ENCODE measurements at regions not wholly inside any gene's neighbourhood (a gene's known extent, or its start where the extent isn't known, plus 50 kb on each side); places are given as distances from the start of the nearest gene placed in this dataset.
"Not testable (repeated sequence)": the region's sequence is repeated elsewhere in the genome, so short reads cannot be mapped to it uniquely, and the experiment has no call there.

DNA sequence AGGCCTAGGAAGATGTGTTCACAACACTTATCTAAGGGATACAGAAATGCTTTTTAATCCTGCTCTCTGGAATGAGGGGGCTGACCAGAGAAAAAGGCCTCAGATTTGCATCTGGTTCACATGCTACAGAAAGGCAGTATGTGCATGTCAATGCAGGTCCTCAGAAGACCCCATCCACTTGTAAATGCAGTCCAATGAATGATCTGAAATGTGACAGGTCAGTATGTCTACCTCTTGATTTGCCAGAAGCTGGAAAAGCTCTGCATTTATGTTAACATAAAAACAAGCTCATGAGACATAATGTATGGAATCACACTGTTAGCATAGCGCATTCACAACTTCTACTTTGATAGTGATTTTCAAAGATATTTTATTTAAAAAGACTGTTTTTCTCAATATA is 367.4 kb upstream of the CHORDC1 start:
- no peak for DNase-seq

DNA sequence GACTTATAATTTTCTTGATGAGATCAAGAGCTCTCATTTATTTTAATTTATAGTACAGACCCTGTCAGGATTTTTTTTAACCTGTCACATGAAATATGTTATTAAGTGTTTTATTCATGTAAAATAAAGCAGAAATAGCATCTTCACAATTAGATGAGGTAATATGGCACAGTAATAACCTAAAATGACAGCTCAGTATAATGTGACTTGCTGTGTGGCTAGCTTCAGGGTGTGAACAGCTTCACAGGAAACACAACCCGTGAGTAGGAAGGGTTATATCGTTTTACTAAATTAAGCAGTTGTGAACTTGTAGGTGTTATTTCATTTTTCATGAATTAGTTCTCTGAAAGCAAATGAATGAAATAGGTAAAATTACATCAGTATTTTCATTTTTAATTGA is 366.9 kb upstream of the CHORDC1 start:
- no peak for DNase-seq

GRCh38 chr11:90587896-90588295 is 365.0 kb upstream of the CHORDC1 start:
- DNase-seq, result no peak

- no peak for DNase-seq
Measured at GRCh38 chr11:90585491-90585890, 362.6 kb upstream of the CHORDC1 start.

GRCh38 chr11:90582999-90583398 is 360.1 kb upstream of the CHORDC1 start:
- DNase-seq, result not testable (repeated sequence)

DNA sequence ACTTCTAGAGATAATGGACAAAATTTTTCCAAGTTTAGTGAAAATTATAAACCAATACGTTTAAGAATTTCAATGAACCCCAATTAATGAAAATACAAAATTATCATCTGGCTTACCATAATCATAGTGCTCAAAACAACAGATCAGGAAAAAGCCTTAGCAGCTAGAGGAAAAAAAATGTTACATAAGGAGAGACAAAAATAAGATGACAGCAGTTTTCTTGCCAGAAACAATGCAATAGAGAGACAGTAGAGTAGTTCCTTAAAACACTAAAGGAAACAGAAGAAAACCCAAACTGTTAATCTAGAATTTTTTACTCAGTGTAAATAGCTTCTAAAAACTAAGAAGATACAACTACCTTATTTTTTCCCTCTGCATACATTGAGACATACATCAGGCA is 341.7 kb upstream of the CHORDC1 start:
- DNase-seq, result no peak

GRCh38 chr11:90558328-90558865 is 335.5 kb upstream of the CHORDC1 start:
- DNase-seq, result no peak

DNA sequence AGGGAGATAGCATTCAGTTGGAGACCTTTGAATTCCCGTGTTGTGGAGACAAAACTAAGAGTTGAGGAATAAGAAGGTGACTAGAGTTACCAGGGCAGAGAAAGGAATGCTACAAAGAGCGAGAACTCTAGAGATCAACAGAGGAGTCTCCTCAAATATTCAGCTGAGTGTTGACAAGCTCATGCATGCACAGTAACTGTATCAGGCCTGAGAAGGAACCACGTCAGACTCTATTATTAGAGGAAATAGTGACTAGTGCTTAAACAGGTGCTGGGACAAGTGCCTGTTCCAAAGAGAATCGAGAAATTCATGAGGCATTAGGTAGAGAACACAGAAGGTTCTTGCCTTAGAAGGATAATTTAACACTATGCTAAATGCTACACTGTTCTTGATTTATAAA is 333.8 kb upstream of the CHORDC1 start:
- DNase-seq, result no peak

DNA sequence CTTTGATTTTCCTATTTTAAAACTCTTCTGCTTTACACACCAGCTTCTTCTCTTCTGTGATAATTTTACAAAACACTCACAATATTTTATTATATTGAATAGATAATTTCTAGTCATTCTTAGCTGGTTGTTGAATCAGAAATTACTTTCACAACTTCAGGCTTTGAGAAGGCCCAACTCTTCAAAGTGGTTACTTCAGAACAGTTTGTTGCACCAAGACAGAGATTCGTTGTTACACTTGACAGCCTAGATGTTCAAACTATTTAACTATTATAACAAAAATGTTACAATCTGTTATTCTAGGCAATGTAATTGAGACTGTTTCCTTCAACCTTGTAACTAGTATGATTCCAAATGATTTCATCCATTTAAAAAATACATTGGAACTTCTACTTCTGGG is 333.2 kb upstream of the CHORDC1 start:
- DNase-seq, result no peak

DNA sequence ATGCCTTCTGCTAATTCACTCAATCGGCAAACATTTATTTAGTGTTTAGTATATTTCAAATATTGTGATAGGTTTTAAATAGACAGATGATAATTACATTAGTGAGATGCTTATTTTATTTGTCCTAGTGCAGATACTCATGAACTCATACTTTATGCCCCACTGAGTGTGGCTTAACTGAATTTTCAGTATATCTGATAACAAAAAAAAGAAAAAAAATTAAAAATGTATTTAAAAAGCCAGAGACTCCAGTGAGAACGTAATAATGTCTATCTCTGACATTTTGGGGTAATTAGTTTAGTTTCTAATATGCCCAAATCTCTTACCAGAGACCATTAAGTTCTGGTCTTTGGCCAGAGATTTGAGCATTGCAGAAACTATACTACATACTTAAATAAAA is 332.6 kb upstream of the CHORDC1 start:
- no peak for DNase-seq

- no peak for DNase-seq
Measured at GRCh38 chr11:90542092-90542491, 319.2 kb upstream of the CHORDC1 start.

GRCh38 chr11:90536301-90536700 is 313.5 kb upstream of the CHORDC1 start:
- DNase-seq, result no peak

- DNase-seq, result no peak
Measured at GRCh38 chr11:90532125-90532524, 309.3 kb upstream of the CHORDC1 start.

DNA sequence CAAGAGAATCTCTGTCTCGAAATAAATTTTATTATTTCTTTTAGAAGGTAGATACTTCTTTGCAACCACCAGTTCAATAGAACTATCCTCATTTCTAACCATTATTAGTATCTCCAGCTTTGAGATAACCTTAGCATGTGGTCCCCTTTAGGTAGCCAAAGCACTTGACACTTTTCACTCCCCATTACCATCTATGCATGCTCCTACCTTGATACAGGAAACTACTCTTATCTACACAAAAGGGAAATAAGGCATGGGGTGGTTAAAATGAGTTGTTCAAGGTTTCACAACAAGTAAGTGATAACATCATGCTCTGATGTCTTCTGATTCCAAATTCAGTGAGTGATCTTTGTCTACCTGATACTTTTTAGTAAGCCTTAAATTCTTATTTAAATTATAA is 308.2 kb upstream of the CHORDC1 start:
- no peak for DNase-seq

- no peak for DNase-seq
Measured at GRCh38 chr11:90525962-90526361, 303.1 kb upstream of the CHORDC1 start.

DNA sequence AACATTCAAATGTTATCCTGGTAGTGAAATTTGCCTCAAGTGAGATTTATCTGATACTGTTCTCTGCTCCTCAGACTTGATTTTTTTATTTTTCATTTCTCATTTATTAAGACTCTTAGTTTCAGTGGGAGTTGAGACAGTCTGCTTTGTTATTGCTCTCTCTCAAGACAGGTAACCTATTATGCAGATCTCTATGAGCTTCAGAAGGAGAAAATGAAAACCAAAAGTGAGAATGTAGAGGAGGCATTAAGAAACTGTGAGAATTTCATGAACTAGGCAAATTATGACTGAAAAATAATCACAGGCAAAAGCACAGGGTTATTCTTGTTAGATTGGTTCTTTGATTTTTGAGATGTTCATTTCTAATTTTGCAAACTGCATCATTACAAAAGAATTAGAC is 290.0 kb upstream of the CHORDC1 start:
- no peak for DNase-seq

GRCh38 chr11:90510839-90511238 is 288.0 kb upstream of the CHORDC1 start:
- DNase-seq, result no peak

DNA sequence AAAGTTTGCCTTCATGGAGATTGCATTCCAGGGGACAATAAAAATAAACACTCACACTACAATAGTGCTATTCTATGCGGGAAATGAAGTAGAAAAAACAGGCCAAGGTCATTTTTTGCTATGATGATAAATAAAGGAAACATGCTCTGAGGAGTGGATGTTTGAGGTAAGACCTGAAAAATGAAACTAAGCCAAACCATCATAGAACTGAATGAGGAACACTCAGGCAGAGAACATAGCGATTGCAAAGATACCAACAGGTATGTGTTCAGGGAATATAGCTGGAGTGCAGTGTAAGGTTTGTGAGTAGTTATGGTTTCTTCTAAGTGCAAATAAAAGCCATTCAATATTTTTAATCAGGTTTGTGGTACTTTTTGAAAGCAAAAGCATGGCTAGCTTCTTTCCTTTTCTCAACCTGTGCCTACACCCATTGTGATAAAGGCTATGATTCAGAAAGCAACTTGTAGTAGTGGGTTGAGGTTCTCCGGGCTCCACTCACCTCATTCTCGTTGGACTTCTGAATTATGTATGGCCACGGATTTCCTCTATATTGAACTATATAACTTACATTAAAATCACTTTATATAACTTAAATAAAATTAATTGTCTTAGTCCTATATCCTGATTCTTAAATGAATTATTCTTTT is 278.2 kb upstream of the CHORDC1 start:
- no peak for DNase-seq

DNA sequence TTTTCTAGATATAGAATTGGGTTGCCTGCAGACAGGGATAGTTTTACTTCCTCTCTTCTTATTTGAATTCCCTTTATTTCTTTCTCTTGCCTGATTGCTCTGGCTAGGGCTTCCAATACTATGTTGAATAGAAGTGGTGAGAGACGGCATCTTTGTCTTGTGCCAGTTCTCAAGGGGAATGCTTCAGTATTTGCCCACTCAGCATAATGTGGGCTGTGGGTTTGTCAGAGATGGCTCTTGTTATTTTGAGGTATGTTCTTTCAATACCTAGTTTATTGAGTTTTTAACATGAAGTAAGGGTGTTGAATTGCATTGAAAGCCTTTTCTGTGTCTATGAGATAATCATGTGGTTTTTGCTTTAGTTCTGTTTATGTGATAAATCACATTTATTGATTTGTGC is 273.9 kb upstream of the CHORDC1 start:
- DNase-seq, result no peak

GRCh38 chr11:90493379-90493778 is 270.5 kb upstream of the CHORDC1 start:
- DNase-seq, result no peak

- DNase-seq, result no peak
Measured at GRCh38 chr11:90491466-90491865, 268.6 kb upstream of the CHORDC1 start.

DNA sequence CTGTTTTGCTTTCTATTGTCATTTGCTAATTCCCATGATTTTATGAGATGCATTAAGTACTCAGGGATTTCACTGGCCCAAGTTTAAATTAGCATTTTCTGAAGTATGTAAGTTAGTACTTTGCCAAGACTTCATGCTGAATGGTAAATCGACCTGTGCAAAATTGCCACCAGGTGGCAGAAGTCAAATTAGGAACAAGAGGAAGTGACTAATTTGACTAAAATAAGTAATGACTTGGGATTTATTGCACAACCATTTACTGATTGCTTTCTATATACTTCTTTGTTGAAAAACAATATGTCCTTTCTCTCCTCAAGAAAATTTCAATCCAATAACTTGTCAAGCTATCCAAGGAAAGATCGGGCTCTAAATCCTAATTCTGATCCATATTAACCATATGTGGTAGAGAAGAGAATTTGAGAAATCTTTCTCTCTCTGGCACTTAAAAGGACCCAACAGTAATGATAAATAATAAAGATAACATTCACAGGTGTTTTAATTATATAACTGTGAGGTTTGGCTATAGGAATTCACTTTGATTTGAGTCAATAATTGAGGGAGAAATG is 253.7 kb upstream of the CHORDC1 start:
- peak; percentile 7 for DNase-seq

- no peak for DNase-seq
Measured at GRCh38 chr11:90468923-90469322, 246.1 kb upstream of the CHORDC1 start.

DNA sequence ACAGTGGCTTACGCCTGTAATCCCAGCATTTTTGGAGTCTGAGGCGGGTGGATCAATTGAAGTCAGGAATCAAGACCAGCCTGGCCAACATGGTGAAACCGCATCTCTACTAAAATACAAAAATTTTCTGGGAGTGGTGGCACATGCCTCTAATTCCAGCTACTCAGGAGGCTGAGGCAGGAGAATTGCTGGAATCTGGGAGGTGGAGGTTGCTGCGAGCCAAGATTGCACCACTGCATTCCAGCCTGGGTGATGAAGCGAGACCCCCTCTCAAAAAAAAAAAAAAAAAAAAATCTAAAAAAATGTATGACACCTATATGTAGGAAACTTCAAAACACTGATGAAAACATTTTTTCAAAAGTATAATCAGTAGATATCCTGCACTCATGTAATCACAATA is 242.7 kb upstream of the CHORDC1 start:
- no peak for DNase-seq

- DNase-seq, result not testable (repeated sequence)
Measured at GRCh38 chr11:90455347-90455920, 232.6 kb upstream of the CHORDC1 start.

Data from midbrain (tissue), 1 donor.